ES-I3 (cell line): ENCODE measurements at regions not wholly inside any gene's neighbourhood (a gene's known extent, or its start where the extent isn't known, plus 50 kb on each side); places are given as distances from the start of the nearest gene placed in this dataset.
A peak's percentile ranks its signal among the peaks of the same experiment; 100 is the strongest.

Experiments
- H3K36me3 ChIP-seq: 2 replicates; pipeline ENCODE4 v1.6.1; 2013; ENCODE audit warnings: mild to moderate bottlenecking, low read length, control low read depth, moderate library complexity; ENCODE audit not compliant: insufficient read depth
- H3K4me1 ChIP-seq: 2 replicates; pipeline ENCODE4 v1.6.1; 2013; ENCODE audit warnings: mild to moderate bottlenecking, control low read depth, low read length; ENCODE audit not compliant: insufficient read depth
- H3K9ac ChIP-seq: 2 replicates; pipeline ENCODE4 v1.6.1; 2013; ENCODE audit warnings: low read depth, mild to moderate bottlenecking, low read length, moderate library complexity
- H3K9me3 ChIP-seq: 2 replicates; pipeline ENCODE4 v1.6.1; 2013; ENCODE audit warnings: mild to moderate bottlenecking, low read length, moderate library complexity; ENCODE audit not compliant: control insufficient read depth, insufficient read depth

- no peaks in the 10 kb centered on the region for H3K9me3 ChIP-seq
- H3K36me3 ChIP-seq: no peaks in the 10 kb centered on the region
- no peaks in the 10 kb centered on the region for H3K4me1 ChIP-seq
- no peak overlapping the region for H3K9ac ChIP-seq
These were observed 142.0 kb downstream of the TSN start for GRCh38 chr2:121897335-121897970.

- H3K9me3 ChIP-seq: no peaks in the 10 kb centered on the region
- H3K9ac ChIP-seq: no peak overlapping the region
- no peaks in the 10 kb centered on the region for H3K36me3 ChIP-seq
These were observed 143.0 kb downstream of the TSN start for GRCh38 chr2:121898483-121898882.

GRCh38 chr2:121900391-121900790 lies 144.9 kb downstream of the TSN start:
- H3K9ac ChIP-seq: no peak overlapping the region
- H3K4me1 ChIP-seq: no peaks in the 10 kb centered on the region
- no peaks in the 10 kb centered on the region for H3K36me3 ChIP-seq
- H3K9me3 ChIP-seq: no peaks in the 10 kb centered on the region

More at GRCh38 chr2:121898483-121898882, 143.0 kb downstream of the TSN start:
- H3K4me1 ChIP-seq: no peaks in the 10 kb centered on the region

- Histone ChIP-seq H3K9ac (peak overlapping the region; percentile 37; the same call in 1 of the 2 replicates), H3K9me3 (no peaks in the 10 kb centered on the region), H3K36me3 (no peaks in the 10 kb centered on the region), H3K4me1 (no peaks in the 10 kb centered on the region)
These were observed 146.7 kb downstream of the TSN start for GRCh38 chr2:121902171-121902591.

GRCh38 chr2:121902616-121903015 lies 147.2 kb downstream of the TSN start:
- no peaks in the 10 kb centered on the region for H3K9me3 ChIP-seq
- H3K9ac ChIP-seq: peak overlapping the region; percentile 37; the same call in 1 of the 2 replicates
- H3K36me3 ChIP-seq: no peaks in the 10 kb centered on the region

GRCh38 chr2:121903037-121903689 lies 147.7 kb downstream of the TSN start:
- Histone ChIP-seq H3K4me1 (no peaks in the 10 kb centered on the region), H3K36me3 (no peaks in the 10 kb centered on the region), H3K9me3 (no peaks in the 10 kb centered on the region), H3K9ac (no peak overlapping the region)

More at GRCh38 chr2:121902616-121903015, 147.2 kb downstream of the TSN start:
- no peaks in the 10 kb centered on the region for H3K4me1 ChIP-seq

GRCh38 chr2:121904656-121905055 lies 149.2 kb downstream of the TSN start:
- H3K4me1 ChIP-seq: no peaks in the 10 kb centered on the region
- H3K9me3 ChIP-seq: no peaks in the 10 kb centered on the region
- no peak overlapping the region for H3K9ac ChIP-seq
- no peaks in the 10 kb centered on the region for H3K36me3 ChIP-seq

GRCh38 chr2:121905201-121905600 lies 149.8 kb downstream of the TSN start:
- Histone ChIP-seq H3K36me3 (no peaks in the 10 kb centered on the region), H3K4me1 (no peaks in the 10 kb centered on the region)

GRCh38 chr2:121906170-121906569 lies 150.7 kb downstream of the TSN start:
- no peaks in the 10 kb centered on the region for H3K36me3 ChIP-seq
- no peaks in the 10 kb centered on the region for H3K9me3 ChIP-seq
- H3K4me1 ChIP-seq: no peaks in the 10 kb centered on the region
- no peak overlapping the region for H3K9ac ChIP-seq

More at GRCh38 chr2:121905201-121905600, 149.8 kb downstream of the TSN start:
- Histone ChIP-seq H3K9me3 (no peaks in the 10 kb centered on the region), H3K9ac (no peak overlapping the region)

GRCh38 chr2:121907928-121908327 lies 152.5 kb downstream of the TSN start:
- H3K36me3 ChIP-seq: no peaks in the 10 kb centered on the region
- H3K9ac ChIP-seq: no peak overlapping the region
- H3K9me3 ChIP-seq: no peaks in the 10 kb centered on the region
- H3K4me1 ChIP-seq: no peaks in the 10 kb centered on the region

GRCh38 chr2:121910139-121910538 lies 154.7 kb downstream of the TSN start:
- no peak overlapping the region for H3K9ac ChIP-seq
- H3K36me3 ChIP-seq: no peaks in the 10 kb centered on the region
- no peaks in the 10 kb centered on the region for H3K4me1 ChIP-seq
- H3K9me3 ChIP-seq: no peaks in the 10 kb centered on the region

- Histone ChIP-seq H3K9ac (no peak overlapping the region), H3K9me3 (no peaks in the 10 kb centered on the region), H3K36me3 (no peaks in the 10 kb centered on the region), H3K4me1 (no peaks in the 10 kb centered on the region)
These were observed 155.6 kb downstream of the TSN start for GRCh38 chr2:121911036-121911435.

GRCh38 chr2:121917143-121917542 lies 161.7 kb downstream of the TSN start:
- no peaks in the 10 kb centered on the region for H3K36me3 ChIP-seq

GRCh38 chr2:121918231-121918630 lies 162.8 kb downstream of the TSN start:
- no peaks in the 10 kb centered on the region for H3K36me3 ChIP-seq
- H3K9ac ChIP-seq: no peak overlapping the region
- H3K4me1 ChIP-seq: no peaks in the 10 kb centered on the region
- H3K9me3 ChIP-seq: no peaks in the 10 kb centered on the region

More at GRCh38 chr2:121917143-121917542, 161.7 kb downstream of the TSN start:
- no peak overlapping the region for H3K9ac ChIP-seq
- no peaks in the 10 kb centered on the region for H3K9me3 ChIP-seq
- no peaks in the 10 kb centered on the region for H3K4me1 ChIP-seq

- Histone ChIP-seq H3K36me3 (no peaks in the 10 kb centered on the region), H3K9ac (no peak overlapping the region), H3K4me1 (no peaks in the 10 kb centered on the region), H3K9me3 (no peaks in the 10 kb centered on the region)
These were observed 164.4 kb downstream of the TSN start for GRCh38 chr2:121919803-121920202.
